ENCODE measurements at regions not wholly inside any gene's neighbourhood (a gene's known extent, or its start where the extent isn't known, plus 50 kb on each side); places are given as distances from the start of the nearest gene placed in this dataset.

- DNase-seq (ENCODE audit: low read depth in 1 of 2, low spot score in 2 of 2) (no peak), FAIRE-seq (no peak)
- no peak overlapping the region for H2AK5ac ChIP-seq (ENCODE audit: low read depth, low read length)
- no peak overlapping the region for H3K27ac ChIP-seq (ENCODE audit: low read depth, low read length)
- CTCF ChIA-PET (ENCODE audit: partially characterized antibody) = no interaction called here
- H3K4me3 ChIP-seq (ENCODE audit: extremely low read depth in 1 of 4, insufficient read depth in 2 of 4, low read depth in 3 of 4, low read length in 4 of 4) = no peak overlapping the region
- H3K4ac ChIP-seq (replicated peaks; ENCODE audit: insufficient read length, low read depth, low read length) = no peak overlapping the region
- no peak overlapping the region for H2BK120ac ChIP-seq (replicated peaks; ENCODE audit: low read depth, low read length)
- H3K79me1 ChIP-seq (ENCODE audit: low read depth, low read length) = no peaks in the 10 kb centered on the region
- no peak overlapping the region for H3K9ac ChIP-seq (replicated peaks in 1 of 4; ENCODE audit: extremely low read depth in 1 of 4, low read depth in 3 of 4, low read length in 3 of 4)
- peaks cover 4 to 14% of the 10 kb centered on the region in 2 experiments; a peak in 3 of 4 replicates for H3K9me3 ChIP-seq (ENCODE audit: insufficient read depth in 2 of 2, low read depth in 1 of 2, low read length in 1 of 2)
- no peak overlapping the region for H3K18ac ChIP-seq (ENCODE audit: extremely low read depth, low read length)
- no peak overlapping the region for H2AFZ ChIP-seq (ENCODE audit: low read length)
- no peak overlapping the region for H2BK5ac ChIP-seq (ENCODE audit: low read depth, low read length)
- no peaks in the 10 kb centered on the region for H3K79me2 ChIP-seq (ENCODE audit: control insufficient read depth in 1 of 2, insufficient read depth in 2 of 2, low read length in 2 of 2)
- no peaks in the 10 kb centered on the region for H3K36me3 ChIP-seq (ENCODE audit: control insufficient read depth in 2 of 4, insufficient read depth in 4 of 4, low read length in 3 of 4)
- no peaks in the 10 kb centered on the region for H3K23me2 ChIP-seq (ENCODE audit: low read depth, low read length)
- POLR2A ChIA-PET (ENCODE audit: partially characterized antibody) = no interaction called here
- 95% methylated on average over 6 of the region's 6 CpGs; no CpG with 5 or more reads in 1 of the 2 experiments for WGBS, 2 experiments (ENCODE audit: extremely low coverage in 1 of 2, insufficient coverage in 1 of 2, insufficient read length in 1 of 2, insufficient replicate concordance in 2 of 2, low coverage in 1 of 2, low lambda C conversion rate in 2 of 2, missing lambda C conversion rate in 1 of 2)
- H4K8ac ChIP-seq (ENCODE audit: extremely low read depth, insufficient read depth, low read length) = no peak overlapping the region
- H2BK20ac ChIP-seq (ENCODE audit: low read length) = no peak overlapping the region
- H3K23ac ChIP-seq (ENCODE audit: insufficient read length) = no peak overlapping the region
- H4K91ac ChIP-seq (replicated peaks; ENCODE audit: insufficient read length, low read length) = no peak overlapping the region
- peaks cover 0 to 2% (median 0%) of the 10 kb centered on the region in 4 experiments; a peak in 2 of 7 replicates for H3K4me1 ChIP-seq (replicated peaks in 1 of 4; ENCODE audit: control insufficient read depth in 3 of 4, insufficient read depth in 4 of 4, low read length in 3 of 4)
- H2BK12ac ChIP-seq (ENCODE audit: low read depth, low read length) = no peak overlapping the region
- H3K27me3 ChIP-seq (replicated peaks in 1 of 4; ENCODE audit: control insufficient read depth in 3 of 4, extremely low read depth in 1 of 4, insufficient read depth in 3 of 4, low read length in 3 of 4) = no peaks in the 10 kb centered on the region
- H3K4me2 ChIP-seq (ENCODE audit: insufficient read depth in 1 of 2, low read depth in 2 of 2, low read length in 2 of 2) = no peak overlapping the region
- H3K14ac ChIP-seq (ENCODE audit: insufficient read length) = no peak overlapping the region
- H4K20me1 ChIP-seq (replicated peaks in 1 of 2; ENCODE audit: control insufficient read depth in 1 of 2, insufficient read depth in 2 of 2, low read length in 2 of 2) = no peaks in the 10 kb centered on the region
- H4K5ac ChIP-seq (ENCODE audit: insufficient read length, low read depth, low read length) = no peak overlapping the region
- TF ChIP-seq RFX5 (IDR thresholded peaks at IDR 0.05; ENCODE audit: borderline replicate concordance, low read depth, low read length) (no peak), PHF8 (conservative IDR thresholded peaks at IDR 0.05; ENCODE audit: low read depth, low read length) (no peak), KDM4A (IDR thresholded peaks at IDR 0.05; ENCODE audit: low read depth, low read length, severe bottlenecking) (no peak), NRF1 (IDR thresholded peaks at IDR 0.05; ENCODE audit: low read depth, low read length) (no peak), BCL11A (IDR thresholded peaks at IDR 0.05; ENCODE audit: low read depth in 2 of 2, low read length in 2 of 2) (no peak), TEAD4 (IDR thresholded peaks at IDR 0.05; ENCODE audit: low read depth, low read length) (no peak), SIX5 (IDR thresholded peaks at IDR 0.05; ENCODE audit: low read depth, low read length) (no peak), KDM1A (IDR thresholded peaks at IDR 0.05; ENCODE audit: borderline replicate concordance, low read length) (no peak), CREB1 (IDR thresholded peaks at IDR 0.05) (no peak), HDAC2 (IDR thresholded peaks at IDR 0.05; ENCODE audit: borderline replicate concordance in 1 of 2, low read depth in 2 of 2, low read length in 2 of 2) (no peak)
- H3K56ac ChIP-seq (replicated peaks; ENCODE audit: insufficient read length, low read depth, low read length) = no peak overlapping the region
- no peak overlapping the region for H2BK15ac ChIP-seq (ENCODE audit: low read length)
These were observed 260.1 kb upstream of the FAM98A start for GRCh38 chr2:33859176-33859575.

All from H1 (cell line).